ENCODE measurements at regions not wholly inside any gene's neighbourhood (a gene's known extent, or its start where the extent isn't known, plus 50 kb on each side); places are given as distances from the start of the nearest gene placed in this dataset.

DNA sequence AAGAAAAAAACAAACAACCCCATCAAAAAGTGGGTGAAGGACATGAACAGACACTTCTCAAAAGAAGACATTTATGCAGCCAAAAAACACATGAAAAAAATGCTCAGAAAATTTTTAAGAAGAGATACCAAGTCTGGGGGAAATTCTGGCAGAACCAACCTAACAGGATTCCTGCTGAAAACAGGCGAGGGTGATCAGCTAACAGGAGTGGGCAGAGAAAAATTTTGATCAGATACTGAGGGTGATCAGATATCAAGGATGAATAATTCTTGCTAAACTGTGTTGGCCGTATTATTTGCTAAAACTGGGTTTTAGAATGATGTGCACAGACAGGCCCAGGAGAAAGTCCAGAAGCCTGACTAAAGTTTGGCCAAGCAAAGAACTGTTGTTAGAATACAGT is 557.3 kb downstream of the CD109 start:
- WGBS, 5 donors = 70 to 82% (median 80%) methylated on average over 2 of the region's 2 CpGs

DNA sequence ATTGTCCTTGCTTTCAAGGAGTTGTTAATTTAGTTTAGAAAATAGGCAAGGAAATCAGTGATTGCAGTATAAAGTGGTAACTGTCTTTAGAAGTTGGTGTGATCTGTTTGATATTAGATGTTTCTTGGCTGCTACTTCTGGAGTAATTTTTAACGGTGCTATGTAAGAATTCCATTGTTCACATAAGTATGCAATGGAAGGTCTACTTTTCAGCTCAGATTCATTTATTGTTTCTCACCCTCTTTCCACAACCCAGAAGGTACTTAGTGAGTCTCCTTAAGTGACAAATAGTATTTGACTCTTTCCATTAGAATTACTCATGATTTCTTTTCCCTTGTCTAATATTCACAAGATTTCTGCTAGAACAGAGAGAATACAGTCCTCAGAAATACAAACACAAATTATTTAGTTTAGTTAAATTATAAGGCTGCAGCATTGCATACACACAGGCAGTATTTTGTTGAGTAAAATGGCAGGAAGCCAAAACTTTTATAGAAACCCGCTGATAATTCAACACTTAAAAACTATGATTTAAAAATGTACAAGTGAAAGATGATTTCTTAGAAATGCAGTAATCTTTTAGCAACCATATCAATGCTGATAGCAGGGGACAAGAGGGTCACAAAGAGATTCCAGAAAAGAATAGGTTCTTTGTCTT is 554.3 kb downstream of the CD109 start:
- no peaks in the 10 kb centered on the region for H3K4me1 ChIP-seq
- 59 to 76% (median 70%) methylated on average over 2 of the region's 2 CpGs for WGBS, 5 donors
- no peak for DNase-seq
- no peak overlapping the region for H3K4me3 ChIP-seq
- TF ChIP-seq POLR2A (IDR thresholded peaks at IDR 0.05) = no peak
- TF ChIP-seq, protein P1, sequence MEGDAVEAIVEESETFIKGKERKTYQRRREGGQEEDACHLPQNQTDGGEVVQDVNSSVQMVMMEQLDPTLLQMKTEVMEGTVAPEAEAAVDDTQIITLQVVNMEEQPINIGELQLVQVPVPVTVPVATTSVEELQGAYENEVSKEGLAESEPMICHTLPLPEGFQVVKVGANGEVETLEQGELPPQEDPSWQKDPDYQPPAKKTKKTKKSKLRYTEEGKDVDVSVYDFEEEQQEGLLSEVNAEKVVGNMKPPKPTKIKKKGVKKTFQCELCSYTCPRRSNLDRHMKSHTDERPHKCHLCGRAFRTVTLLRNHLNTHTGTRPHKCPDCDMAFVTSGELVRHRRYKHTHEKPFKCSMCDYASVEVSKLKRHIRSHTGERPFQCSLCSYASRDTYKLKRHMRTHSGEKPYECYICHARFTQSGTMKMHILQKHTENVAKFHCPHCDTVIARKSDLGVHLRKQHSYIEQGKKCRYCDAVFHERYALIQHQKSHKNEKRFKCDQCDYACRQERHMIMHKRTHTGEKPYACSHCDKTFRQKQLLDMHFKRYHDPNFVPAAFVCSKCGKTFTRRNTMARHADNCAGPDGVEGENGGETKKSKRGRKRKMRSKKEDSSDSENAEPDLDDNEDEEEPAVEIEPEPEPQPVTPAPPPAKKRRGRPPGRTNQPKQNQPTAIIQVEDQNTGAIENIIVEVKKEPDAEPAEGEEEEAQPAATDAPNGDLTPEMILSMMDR (IDR thresholded peaks at IDR 0.05 in 8 of 11, conservative IDR thresholded peaks at IDR 0.05 in 3 of 11) = no peak
- no peak for TF ChIP-seq POLR2AphosphoS5 (IDR thresholded peaks at IDR 0.05)
- no peak overlapping the region for H3K27ac ChIP-seq
- no peaks in the 10 kb centered on the region for H3K36me3 ChIP-seq
- no peaks in the 10 kb centered on the region for H3K27me3 ChIP-seq (replicated peaks in 1 of 7)
- intact Hi-C loops (cut with DNase I; ENCODE audit: low total_unique reads) = no loop called here
- H3K9me3 ChIP-seq = peaks cover 0 to 5% (median 0%) of the 10 kb centered on the region in 8 donors

More for the DNA sequence above, 557.3 kb downstream of the CD109 start:
- Histone ChIP-seq H3K9me3 (peaks cover 0 to 8% (median 0%) of the 10 kb centered on the region in 8 donors), H3K36me3 (no peaks in the 10 kb centered on the region), H3K4me1 (no peaks in the 10 kb centered on the region), H3K4me3 (no peak overlapping the region), H3K27ac (no peak overlapping the region), H3K27me3 (replicated peaks in 1 of 7) (no peaks in the 10 kb centered on the region)
- intact Hi-C loops (cut with DNase I; ENCODE audit: low total_unique reads) = no loop called here
- no peak for DNase-seq
- TF ChIP-seq, protein P1 (IDR thresholded peaks at IDR 0.05 in 8 of 11, conservative IDR thresholded peaks at IDR 0.05 in 3 of 11) = no peak
- TF ChIP-seq POLR2A (IDR thresholded peaks at IDR 0.05) (no peak), POLR2AphosphoS5 (IDR thresholded peaks at IDR 0.05) (no peak)

DNA sequence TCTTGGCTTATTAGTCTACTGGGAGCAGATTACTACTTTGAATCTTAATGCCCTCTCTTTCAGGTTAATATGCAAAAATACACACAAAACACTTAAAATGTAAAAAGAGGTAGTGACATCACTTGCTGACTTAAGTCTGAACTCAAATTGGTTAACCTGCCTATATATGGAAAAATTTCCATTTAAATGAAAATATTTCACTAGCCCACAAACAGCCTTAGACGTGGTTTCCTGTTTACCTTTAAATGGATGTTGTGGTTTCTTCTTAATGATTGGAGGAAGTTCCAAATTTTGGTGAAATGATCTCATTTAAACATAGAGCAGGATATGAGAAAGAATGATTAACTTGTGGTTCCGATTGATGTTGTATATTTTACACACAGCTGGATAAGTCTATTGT is 553.7 kb downstream of the CD109 start:
- no peaks in the 10 kb centered on the region for H3K9me3 ChIP-seq
- no peak overlapping the region for H3K27ac ChIP-seq
- WGBS, 5 donors = 27 to 51% (median 37%) methylated on average over 2 of the region's 2 CpGs
- intact Hi-C loops (cut with DNase I; ENCODE audit: low total_unique reads) = no loop called here
- TF ChIP-seq POLR2A (IDR thresholded peaks at IDR 0.05) (no peak), POLR2AphosphoS5 (IDR thresholded peaks at IDR 0.05) (no peak)
- TF ChIP-seq, protein P1 (IDR thresholded peaks at IDR 0.05 in 8 of 11, conservative IDR thresholded peaks at IDR 0.05 in 3 of 11) = no peak
- no peaks in the 10 kb centered on the region for H3K4me1 ChIP-seq
- H3K4me3 ChIP-seq = no peak overlapping the region
- no peak for DNase-seq
- no peaks in the 10 kb centered on the region for H3K36me3 ChIP-seq
- H3K27me3 ChIP-seq (replicated peaks in 1 of 7) = no peaks in the 10 kb centered on the region

DNA sequence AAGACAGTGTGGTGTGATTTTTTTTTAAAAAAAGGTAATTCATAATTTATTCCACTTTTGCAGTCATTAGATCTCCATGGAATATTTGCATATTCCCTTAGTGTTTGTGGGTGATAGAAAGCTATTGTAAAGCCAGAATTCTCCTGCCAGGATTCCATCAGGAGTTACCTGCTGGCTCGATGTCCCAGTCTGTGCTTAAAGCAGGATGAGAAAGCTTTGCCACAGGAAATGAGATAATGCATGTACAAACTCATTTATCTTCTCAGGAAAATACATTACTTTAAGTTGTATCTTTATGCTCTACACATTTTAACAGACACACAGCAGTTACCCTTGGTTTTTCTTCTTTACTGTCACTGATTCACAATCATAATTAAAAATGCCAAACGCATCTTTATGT is 553.0 kb downstream of the CD109 start:
- intact Hi-C loops (cut with DNase I; ENCODE audit: low total_unique reads) = no loop called here
- no peak for DNase-seq
- no peaks in the 10 kb centered on the region for H3K4me1 ChIP-seq
- H3K9me3 ChIP-seq = peaks cover 0 to 2% (median 0%) of the 10 kb centered on the region in 8 donors
- H3K36me3 ChIP-seq = no peaks in the 10 kb centered on the region
- TF ChIP-seq, protein P1 (IDR thresholded peaks at IDR 0.05 in 8 of 11, conservative IDR thresholded peaks at IDR 0.05 in 3 of 11) = no peak
- TF ChIP-seq POLR2AphosphoS5 (IDR thresholded peaks at IDR 0.05) (no peak), POLR2A (IDR thresholded peaks at IDR 0.05) (no peak)
- no peak overlapping the region for H3K4me3 ChIP-seq
- no peaks in the 10 kb centered on the region for H3K27me3 ChIP-seq (replicated peaks in 1 of 7)
- H3K27ac ChIP-seq = no peak overlapping the region
- WGBS, 5 donors = 45 to 63% (median 55%) methylated on average over 2 of the region's 2 CpGs
